ENCODE measurements at regions not wholly inside any gene's neighbourhood (a gene's known extent, or its start where the extent isn't known, plus 50 kb on each side); places are given as distances from the start of the nearest gene placed in this dataset.

- H3K9me3 Mint-ChIP-seq (ENCODE audit: low read depth, unreplicated experiment) = no peaks in the 10 kb centered on the region
- intact Hi-C loops (cut with micrococcal nuclease; ENCODE audit: unreplicated experiment) = no loop called here
- H3K4me1 Mint-ChIP-seq (ENCODE audit: low read depth, unreplicated experiment) = no peaks in the 10 kb centered on the region
- CTCF ChIA-PET = no interaction called here
- no peak for TF ChIP-seq CTCF (IDR thresholded peaks at IDR 0.05; ENCODE audit: unreplicated experiment)
- no peak for DNase-seq
- H3K27me3 Mint-ChIP-seq (ENCODE audit: unreplicated experiment) = no peaks in the 10 kb centered on the region
- BruUV-seq (replicated peaks) = no TSS peak
- H3K27ac Mint-ChIP-seq (ENCODE audit: unreplicated experiment) = no peak overlapping the region
- H3K36me3 Mint-ChIP-seq (ENCODE audit: insufficient read depth, unreplicated experiment) = no peaks in the 10 kb centered on the region
- no peak overlapping the region for H3K4me3 Mint-ChIP-seq (ENCODE audit: low read depth, unreplicated experiment)
These were observed 55.8 kb upstream of the FRMD4B start for GRCh38 chr3:69441732-69442131.

DNA sequence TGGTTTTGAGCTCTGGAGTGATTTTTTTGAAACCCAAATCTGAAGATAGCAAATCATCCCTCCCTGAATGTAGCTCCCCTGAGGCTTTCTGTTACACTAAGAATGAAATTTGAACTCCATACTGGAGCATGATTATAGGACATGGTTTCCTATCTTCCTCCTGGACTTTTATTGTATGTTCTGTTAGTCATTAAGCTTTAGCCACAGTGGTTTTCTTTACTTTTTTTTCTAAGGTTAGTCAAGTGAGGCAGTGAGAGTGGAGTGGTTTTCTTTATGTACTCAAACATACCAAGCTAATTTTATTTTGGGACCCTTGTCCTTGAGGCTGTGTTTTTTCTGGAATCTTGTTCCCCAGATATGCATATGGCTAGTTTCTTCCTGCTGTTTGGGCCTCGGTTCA lies 55.2 kb upstream of the FRMD4B start:
- H3K4me1 Mint-ChIP-seq (ENCODE audit: low read depth, unreplicated experiment) = no peaks in the 10 kb centered on the region
- no peak overlapping the region for H3K4me3 Mint-ChIP-seq (ENCODE audit: low read depth, unreplicated experiment)
- TF ChIP-seq CTCF (IDR thresholded peaks at IDR 0.05; ENCODE audit: unreplicated experiment) = no peak
- no peak for DNase-seq
- BruUV-seq (replicated peaks) = no TSS peak
- H3K36me3 Mint-ChIP-seq (ENCODE audit: insufficient read depth, unreplicated experiment) = no peaks in the 10 kb centered on the region
- no peaks in the 10 kb centered on the region for H3K27me3 Mint-ChIP-seq (ENCODE audit: unreplicated experiment)
- CTCF ChIA-PET = no interaction called here
- intact Hi-C loops (cut with micrococcal nuclease; ENCODE audit: unreplicated experiment) = no loop called here
- no peaks in the 10 kb centered on the region for H3K9me3 Mint-ChIP-seq (ENCODE audit: low read depth, unreplicated experiment)
- H3K27ac Mint-ChIP-seq (ENCODE audit: unreplicated experiment) = no peak overlapping the region

GRCh38 chr3:69439643-69440270 lies 53.9 kb upstream of the FRMD4B start:
- no peaks in the 10 kb centered on the region for H3K9me3 Mint-ChIP-seq (ENCODE audit: low read depth, unreplicated experiment)
- H3K4me3 Mint-ChIP-seq (ENCODE audit: low read depth, unreplicated experiment) = peak overlapping the region; percentile 25
- no peaks in the 10 kb centered on the region for H3K4me1 Mint-ChIP-seq (ENCODE audit: low read depth, unreplicated experiment)
- peak; percentile 26 for TF ChIP-seq CTCF (IDR thresholded peaks at IDR 0.05; ENCODE audit: unreplicated experiment)
- no peaks in the 10 kb centered on the region for H3K27me3 Mint-ChIP-seq (ENCODE audit: unreplicated experiment)
- no peaks in the 10 kb centered on the region for H3K36me3 Mint-ChIP-seq (ENCODE audit: insufficient read depth, unreplicated experiment)
- no TSS peak for BruUV-seq (replicated peaks)
- CTCF ChIA-PET = interaction anchor here (0.7 to 1.6 kb wide), 4 partner anchors 9 to 226 kb away, joined by 3 to 5 read pairs (median 4); no protein-coding TSS in a partner anchor
- intact Hi-C loops (cut with micrococcal nuclease; ENCODE audit: unreplicated experiment) = loop anchor here (2.0 kb wide), 1 partner anchor 231 kb away; no protein-coding TSS in a partner anchor
- peak; percentile 12 for DNase-seq
- peak overlapping the region; percentile 36 for H3K27ac Mint-ChIP-seq (ENCODE audit: unreplicated experiment)

GRCh38 chr3:69438476-69438875 lies 52.6 kb upstream of the FRMD4B start:
- no peak for TF ChIP-seq CTCF (IDR thresholded peaks at IDR 0.05; ENCODE audit: unreplicated experiment)
- Mint-ChIP-seq H3K9me3 (ENCODE audit: low read depth, unreplicated experiment) (no peaks in the 10 kb centered on the region), H3K4me1 (ENCODE audit: low read depth, unreplicated experiment) (peaks cover 11% of the 10 kb centered on the region), H3K4me3 (ENCODE audit: low read depth, unreplicated experiment) (no peak overlapping the region), H3K27me3 (ENCODE audit: unreplicated experiment) (no peaks in the 10 kb centered on the region), H3K27ac (ENCODE audit: unreplicated experiment) (no peak overlapping the region), H3K36me3 (ENCODE audit: insufficient read depth, unreplicated experiment) (no peaks in the 10 kb centered on the region)
- no TSS peak for BruUV-seq (replicated peaks)
- intact Hi-C loops (cut with micrococcal nuclease; ENCODE audit: unreplicated experiment) = loop anchor here (2.0 kb wide), 1 partner anchor 232 kb away; no protein-coding TSS in a partner anchor
- CTCF ChIA-PET = no interaction called here
- no peak for DNase-seq

Data from Calu3 (cell line).